ENCODE measurements at regions not wholly inside any gene's neighbourhood (a gene's known extent, or its start where the extent isn't known, plus 50 kb on each side); places are given as distances from the start of the nearest gene placed in this dataset.

- TF ChIP-seq CTCF (IDR thresholded peaks at IDR 0.05) = no peak
- no peak for TF ChIP-seq POLR2A (IDR thresholded peaks at IDR 0.05)
- TF ChIP-seq POLR2AphosphoS5 (IDR thresholded peaks at IDR 0.05) = no peak
- no peak for TF ChIP-seq EP300 (IDR thresholded peaks at IDR 0.05)
Observed at GRCh38 chr5:89106480-89106879, 223.5 kb upstream of the MEF2C start.
